ENCODE measurements at regions not wholly inside any gene's neighbourhood (a gene's known extent, or its start where the extent isn't known, plus 50 kb on each side); places are given as distances from the start of the nearest gene placed in this dataset.

DNA sequence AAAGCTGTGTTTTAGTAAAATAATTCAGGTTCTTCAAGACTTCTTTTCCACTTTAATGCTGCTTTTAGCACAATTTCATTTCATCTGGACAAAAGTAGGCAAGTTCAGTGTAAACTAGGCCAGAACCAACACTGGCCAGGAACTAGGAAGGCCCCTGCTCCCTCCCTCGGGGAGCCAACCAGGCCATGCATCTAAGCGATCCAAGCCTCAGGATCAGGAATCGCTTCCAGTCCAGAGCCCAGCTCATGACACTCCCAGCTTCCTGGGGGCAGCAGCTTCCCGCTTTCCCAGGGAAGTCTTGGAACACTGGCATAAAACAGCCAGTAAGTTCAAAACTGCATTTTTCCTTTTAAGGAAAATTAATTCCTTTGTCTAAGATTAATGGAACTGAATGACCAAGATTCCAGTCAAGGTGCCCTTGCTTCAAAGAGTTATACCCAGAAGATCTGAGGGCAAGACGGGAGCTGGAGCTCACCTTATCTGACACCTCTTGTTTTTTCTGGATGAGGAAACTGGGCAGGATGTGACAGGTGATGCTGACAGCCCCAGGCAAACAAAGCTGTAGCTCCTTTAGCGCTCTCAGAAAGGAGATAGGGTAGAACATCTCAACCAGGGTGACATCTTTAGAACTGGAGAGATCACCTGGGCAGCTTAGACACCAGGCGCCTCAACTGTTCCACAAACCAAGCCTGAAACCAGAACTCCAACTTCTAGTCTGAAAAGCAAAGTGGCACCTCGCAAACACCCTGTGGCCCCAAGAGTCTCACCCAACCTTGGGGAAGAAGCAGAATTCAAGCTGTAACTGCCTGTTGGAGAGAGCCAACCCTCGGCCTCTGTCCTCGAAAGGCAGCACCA is 61.4 kb upstream of the PNMA1 start:
- TF ChIP-seq, protein P1, sequence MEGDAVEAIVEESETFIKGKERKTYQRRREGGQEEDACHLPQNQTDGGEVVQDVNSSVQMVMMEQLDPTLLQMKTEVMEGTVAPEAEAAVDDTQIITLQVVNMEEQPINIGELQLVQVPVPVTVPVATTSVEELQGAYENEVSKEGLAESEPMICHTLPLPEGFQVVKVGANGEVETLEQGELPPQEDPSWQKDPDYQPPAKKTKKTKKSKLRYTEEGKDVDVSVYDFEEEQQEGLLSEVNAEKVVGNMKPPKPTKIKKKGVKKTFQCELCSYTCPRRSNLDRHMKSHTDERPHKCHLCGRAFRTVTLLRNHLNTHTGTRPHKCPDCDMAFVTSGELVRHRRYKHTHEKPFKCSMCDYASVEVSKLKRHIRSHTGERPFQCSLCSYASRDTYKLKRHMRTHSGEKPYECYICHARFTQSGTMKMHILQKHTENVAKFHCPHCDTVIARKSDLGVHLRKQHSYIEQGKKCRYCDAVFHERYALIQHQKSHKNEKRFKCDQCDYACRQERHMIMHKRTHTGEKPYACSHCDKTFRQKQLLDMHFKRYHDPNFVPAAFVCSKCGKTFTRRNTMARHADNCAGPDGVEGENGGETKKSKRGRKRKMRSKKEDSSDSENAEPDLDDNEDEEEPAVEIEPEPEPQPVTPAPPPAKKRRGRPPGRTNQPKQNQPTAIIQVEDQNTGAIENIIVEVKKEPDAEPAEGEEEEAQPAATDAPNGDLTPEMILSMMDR (conservative IDR thresholded peaks at IDR 0.05; ENCODE audit: low read length), result no peak
- TF ChIP-seq EZH2phosphoT487 (IDR thresholded peaks at IDR 0.05; ENCODE audit: borderline replicate concordance), result no peak
